Cardiac fibroblast (primary cell): ENCODE measurements at regions not wholly inside any gene's neighbourhood (a gene's known extent, or its start where the extent isn't known, plus 50 kb on each side); places are given as distances from the start of the nearest gene placed in this dataset.
"Not testable (repeated sequence)": the region's sequence is repeated elsewhere in the genome, so short reads cannot be mapped to it uniquely, and the experiment has no call there.

ENCODE experiments used
- DNase-seq, 2 donors: peaks; one replicate each; pipeline versions ENCODE4 v3.0.0 to v3.0.0-alpha.2; 2010; ENCODE audit warnings: low read depth in 2 of 2
- H3K4me3 ChIP-seq, 2 donors: replicated peaks in 1 of 2; 1 replicate in 1 of 2; 2 replicates in 1 of 2; pipeline ENCODE4 v1.5.1; 2011; ENCODE audit warnings: low read depth in 2 of 2, low read length in 2 of 2, mild to moderate bottlenecking in 2 of 2, moderate library complexity in 1 of 2
- TF ChIP-seq, protein P1 (sequence below): IDR thresholded peaks from one replicate; pipeline ENCODE4 v1.5.1; 2011; ENCODE audit warnings: low read depth, mild to moderate bottlenecking, low read length, inconsistent platforms

DNA sequence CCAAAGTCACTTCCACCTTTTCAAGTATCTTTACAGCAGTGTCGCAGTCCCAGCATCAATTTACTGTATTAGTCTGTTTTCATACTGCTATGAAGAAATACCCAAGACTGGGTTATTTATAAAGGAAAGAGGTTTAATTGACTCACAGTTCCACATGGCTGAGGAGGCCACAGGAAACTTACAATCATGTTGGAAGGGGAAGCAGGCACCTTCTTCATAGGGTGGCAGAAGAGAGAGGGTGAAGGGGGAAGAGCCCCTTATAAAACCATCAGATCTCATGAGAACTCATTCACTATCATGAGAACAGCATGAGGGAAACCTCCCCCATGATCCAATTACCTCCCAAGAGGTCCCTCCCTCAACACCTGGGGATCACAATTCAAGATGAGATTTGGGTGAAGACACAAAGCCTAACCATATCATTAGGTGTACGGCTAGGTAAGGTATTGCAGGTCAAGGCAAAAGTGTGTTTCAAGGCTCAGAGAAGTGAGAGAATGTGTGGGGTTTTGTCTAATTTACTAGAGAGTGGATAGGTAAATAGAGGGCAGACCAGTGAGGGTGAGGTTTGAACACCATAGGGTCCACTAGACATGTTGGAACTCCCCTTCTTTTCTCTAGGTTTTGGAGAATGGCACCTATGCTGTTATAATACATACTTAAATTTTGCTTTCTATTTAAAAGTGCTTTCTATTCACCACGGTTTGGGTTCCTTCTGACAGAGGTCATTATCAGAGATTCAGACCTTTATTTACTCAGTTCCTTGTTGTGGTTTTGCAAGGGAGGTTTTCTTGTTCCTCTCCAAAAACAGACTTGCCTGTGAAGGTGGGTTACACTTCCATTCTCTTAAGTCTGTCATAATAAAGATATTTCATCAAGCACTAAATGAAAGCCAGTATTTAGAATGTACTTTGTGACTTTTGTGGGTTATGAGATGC is 186.6 kb downstream of the CPEB2 start:
- H3K4me3 ChIP-seq: no peak overlapping the region
- no peak for DNase-seq
- TF ChIP-seq, protein P1, sequence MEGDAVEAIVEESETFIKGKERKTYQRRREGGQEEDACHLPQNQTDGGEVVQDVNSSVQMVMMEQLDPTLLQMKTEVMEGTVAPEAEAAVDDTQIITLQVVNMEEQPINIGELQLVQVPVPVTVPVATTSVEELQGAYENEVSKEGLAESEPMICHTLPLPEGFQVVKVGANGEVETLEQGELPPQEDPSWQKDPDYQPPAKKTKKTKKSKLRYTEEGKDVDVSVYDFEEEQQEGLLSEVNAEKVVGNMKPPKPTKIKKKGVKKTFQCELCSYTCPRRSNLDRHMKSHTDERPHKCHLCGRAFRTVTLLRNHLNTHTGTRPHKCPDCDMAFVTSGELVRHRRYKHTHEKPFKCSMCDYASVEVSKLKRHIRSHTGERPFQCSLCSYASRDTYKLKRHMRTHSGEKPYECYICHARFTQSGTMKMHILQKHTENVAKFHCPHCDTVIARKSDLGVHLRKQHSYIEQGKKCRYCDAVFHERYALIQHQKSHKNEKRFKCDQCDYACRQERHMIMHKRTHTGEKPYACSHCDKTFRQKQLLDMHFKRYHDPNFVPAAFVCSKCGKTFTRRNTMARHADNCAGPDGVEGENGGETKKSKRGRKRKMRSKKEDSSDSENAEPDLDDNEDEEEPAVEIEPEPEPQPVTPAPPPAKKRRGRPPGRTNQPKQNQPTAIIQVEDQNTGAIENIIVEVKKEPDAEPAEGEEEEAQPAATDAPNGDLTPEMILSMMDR: no peak

DNA sequence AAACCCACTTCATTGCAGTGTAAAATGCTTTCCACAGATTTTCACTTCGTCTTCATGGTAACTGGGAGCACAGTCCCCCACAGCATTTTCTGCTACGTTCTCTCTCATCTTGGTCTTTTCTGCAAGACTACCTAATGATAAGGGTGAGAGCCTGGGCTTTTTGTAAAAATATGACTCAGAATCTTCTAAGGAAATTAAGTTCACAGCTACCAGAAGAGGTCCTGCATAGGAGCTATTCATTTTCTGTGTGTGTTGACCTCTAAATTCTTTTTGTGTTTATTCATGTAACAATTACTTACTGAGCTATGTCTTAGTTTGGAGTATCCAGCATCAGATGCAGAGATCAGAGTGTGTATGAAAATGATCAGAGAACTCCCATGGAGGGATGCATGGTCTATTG is 192.2 kb downstream of the CPEB2 start:
- TF ChIP-seq, protein P1: no peak
- H3K4me3 ChIP-seq: no peak overlapping the region
- peak; percentile 9 to 41 for DNase-seq

DNA sequence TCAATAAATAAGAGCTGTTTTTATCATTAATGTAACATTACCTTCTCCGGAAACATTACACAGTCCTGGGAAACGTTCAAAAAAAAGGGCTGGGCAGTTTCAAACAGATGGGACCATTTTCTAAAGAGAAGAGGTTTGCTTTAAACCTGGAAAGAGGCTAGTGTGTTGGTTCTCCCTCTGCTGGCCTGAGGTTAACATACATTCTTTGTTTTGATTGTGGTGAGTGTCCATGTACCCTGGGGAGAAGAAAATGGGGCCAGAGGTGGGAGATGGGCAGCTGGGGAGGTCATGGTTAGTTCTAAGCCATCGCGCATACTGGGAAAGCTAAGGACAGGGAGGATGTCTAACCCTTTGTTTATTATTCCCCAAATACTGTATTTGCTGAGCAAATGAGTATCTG is 194.7 kb downstream of the CPEB2 start:
- no peak overlapping the region for H3K4me3 ChIP-seq
- TF ChIP-seq, protein P1: peak; percentile 53
- DNase-seq: peak; percentile 57 to 72

DNA sequence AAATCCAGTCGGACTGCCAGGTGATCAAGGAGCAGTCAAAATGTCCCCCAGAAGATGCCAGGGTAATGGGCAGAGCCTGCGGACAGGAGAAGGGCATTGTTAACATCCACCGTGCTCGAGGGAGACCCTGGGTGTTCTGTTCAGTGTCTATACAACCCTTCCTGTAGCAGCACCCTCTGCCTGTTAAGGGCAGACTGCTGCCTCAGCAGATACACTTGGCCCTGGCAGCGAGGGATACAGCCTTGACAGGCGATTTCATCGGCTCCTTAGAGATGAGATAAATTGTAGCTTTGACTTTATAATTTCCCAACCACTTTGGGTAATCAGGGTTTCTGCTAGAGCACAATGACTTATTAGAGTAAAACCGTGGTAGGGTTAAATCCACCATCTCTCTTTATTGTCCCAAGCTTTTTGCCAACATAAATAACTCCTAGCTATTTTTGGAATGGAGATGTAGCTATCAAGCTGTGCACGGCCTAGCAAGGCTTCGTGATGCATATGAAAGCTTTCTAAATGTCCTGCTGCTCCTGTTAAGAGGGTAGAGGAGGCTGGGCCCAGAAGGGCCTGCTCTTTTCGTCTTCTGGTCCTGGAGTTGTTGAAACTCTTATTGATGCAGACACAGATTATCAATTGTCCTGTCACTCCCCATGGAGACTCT is 195.9 kb downstream of the CPEB2 start:
- peak; percentile 14 to 45 for DNase-seq
- H3K4me3 ChIP-seq: no peak overlapping the region
- TF ChIP-seq, protein P1: no peak

DNA sequence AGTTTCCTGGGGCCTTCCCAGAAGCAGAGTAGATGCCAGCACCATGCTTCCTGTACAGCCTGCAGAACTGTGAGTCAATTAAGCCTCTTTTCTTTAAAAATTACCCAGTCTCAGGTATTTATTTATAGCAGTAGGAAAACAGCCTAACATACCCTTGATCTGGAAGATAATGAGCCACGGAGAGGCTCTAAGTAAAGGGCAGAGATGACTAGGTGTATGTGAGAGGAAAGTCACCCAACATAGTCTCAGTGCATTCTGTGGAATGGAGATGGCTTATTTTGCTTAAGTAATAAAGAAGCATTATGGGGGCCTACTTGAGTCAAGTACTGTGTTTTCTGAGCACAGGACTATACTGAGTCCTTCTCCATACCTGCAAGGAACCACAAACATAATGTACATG is 199.5 kb downstream of the CPEB2 start:
- no peak overlapping the region for H3K4me3 ChIP-seq
- DNase-seq: no peak
- TF ChIP-seq, protein P1: no peak

DNA sequence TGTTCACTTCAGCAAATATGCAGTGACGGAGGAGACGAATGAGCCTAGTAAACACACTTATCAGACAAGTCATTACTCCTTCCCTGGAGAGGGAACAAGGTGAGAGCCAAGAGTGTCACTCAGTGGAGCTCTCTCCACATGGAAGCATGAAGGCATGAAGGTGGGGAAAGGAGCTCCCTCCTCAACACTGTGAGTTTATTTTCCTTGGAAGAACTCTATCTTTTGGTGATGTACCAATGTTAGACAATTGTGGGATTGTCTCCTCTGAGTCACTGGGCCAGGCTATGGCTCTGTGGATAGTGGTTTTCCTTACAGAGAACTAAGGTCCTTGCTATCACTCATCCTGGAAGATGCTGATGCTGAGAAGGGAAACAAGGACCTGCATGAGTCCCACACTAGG is 200.2 kb downstream of the CPEB2 start:
- no peak overlapping the region for H3K4me3 ChIP-seq
- DNase-seq: peak in 1 of 2 donors; percentile 14
- TF ChIP-seq, protein P1: no peak

DNA sequence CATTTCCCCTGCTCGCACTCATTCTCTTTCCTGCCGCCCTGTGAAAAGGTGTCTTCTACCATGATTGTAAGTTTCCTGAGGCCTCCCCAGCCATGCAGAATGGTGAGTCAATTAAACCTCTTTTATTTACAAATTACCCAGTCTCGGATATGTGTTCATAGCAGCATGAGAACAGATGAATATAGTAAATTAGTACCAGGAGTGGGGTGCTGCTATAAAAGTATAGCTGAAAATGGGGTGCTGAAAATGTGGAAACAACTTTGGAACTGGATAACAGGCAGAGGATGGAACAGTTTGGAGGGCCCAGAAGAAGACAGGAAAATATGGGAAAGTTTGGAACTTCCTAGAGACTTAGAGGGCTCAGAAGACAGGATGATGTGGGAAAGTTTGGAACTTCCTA is 204.2 kb downstream of the CPEB2 start:
- H3K4me3 ChIP-seq, DNase-seq: not testable (repeated sequence)
